RWPE2 (cell line): ENCODE measurements at regions not wholly inside any gene's neighbourhood (a gene's known extent, or its start where the extent isn't known, plus 50 kb on each side); places are given as distances from the start of the nearest gene placed in this dataset.

Source experiments
- ATAC-seq: fragments of 200-7000 bp; cut with Tn5 transposase; 3 replicates; pipeline ENCODE4 v1.9.1; 2021; ENCODE audit warnings: low read depth
- DNase-seq: peaks from one replicate; pipeline ENCODE4 v3.0.0-alpha.2; 2020; ENCODE audit warnings: low spot score
- H3K27ac ChIP-seq: fragments of 450-650 bp; 2 replicates; pipeline ENCODE4 v1.5.1; 2017; ENCODE audit warnings: mild to moderate bottlenecking; ENCODE audit not compliant: poor library complexity, severe bottlenecking
- H3K27me3 ChIP-seq: fragments of 250-450 bp; sonication (Bioruptor Pico); 2 replicates; pipeline ENCODE4 v1.5.1; 2021; ENCODE audit warnings: mild to moderate bottlenecking, moderate library complexity; ENCODE audit not compliant: insufficient read depth, poor library complexity, severe bottlenecking
- H3K36me3 ChIP-seq: fragments of 250-450 bp; sonication (Bioruptor Pico); 2 replicates; pipeline ENCODE4 v1.5.1; 2020; ENCODE audit warnings: low read depth, mild to moderate bottlenecking, moderate library complexity
- H3K4me1 ChIP-seq: fragments of 250-450 bp; sonication (Bioruptor Pico); 2 replicates; pipeline ENCODE4 v1.5.1; 2021; ENCODE audit warnings: mild to moderate bottlenecking, moderate library complexity; ENCODE audit not compliant: insufficient read depth, poor library complexity, severe bottlenecking
- H3K4me3 ChIP-seq: fragments of 250-450 bp; sonication (Bioruptor Pico); 2 replicates; pipeline ENCODE4 v1.5.1; 2021; ENCODE audit warnings: mild to moderate bottlenecking, moderate library complexity; ENCODE audit not compliant: severe bottlenecking
- H3K9me3 ChIP-seq: fragments of 250-450 bp; sonication (Bioruptor Pico); 2 replicates; pipeline ENCODE4 v1.5.1; 2021; ENCODE audit warnings: mild to moderate bottlenecking, moderate library complexity; ENCODE audit not compliant: severe bottlenecking
- TF ChIP-seq, protein P1 (sequence below): fragments of 450-650 bp; IDR thresholded peaks from one replicate; pipeline ENCODE4 v1.5.1; 2017; ENCODE audit warnings: mild to moderate bottlenecking, moderate library complexity; ENCODE audit not compliant: poor library complexity, severe bottlenecking

DNA sequence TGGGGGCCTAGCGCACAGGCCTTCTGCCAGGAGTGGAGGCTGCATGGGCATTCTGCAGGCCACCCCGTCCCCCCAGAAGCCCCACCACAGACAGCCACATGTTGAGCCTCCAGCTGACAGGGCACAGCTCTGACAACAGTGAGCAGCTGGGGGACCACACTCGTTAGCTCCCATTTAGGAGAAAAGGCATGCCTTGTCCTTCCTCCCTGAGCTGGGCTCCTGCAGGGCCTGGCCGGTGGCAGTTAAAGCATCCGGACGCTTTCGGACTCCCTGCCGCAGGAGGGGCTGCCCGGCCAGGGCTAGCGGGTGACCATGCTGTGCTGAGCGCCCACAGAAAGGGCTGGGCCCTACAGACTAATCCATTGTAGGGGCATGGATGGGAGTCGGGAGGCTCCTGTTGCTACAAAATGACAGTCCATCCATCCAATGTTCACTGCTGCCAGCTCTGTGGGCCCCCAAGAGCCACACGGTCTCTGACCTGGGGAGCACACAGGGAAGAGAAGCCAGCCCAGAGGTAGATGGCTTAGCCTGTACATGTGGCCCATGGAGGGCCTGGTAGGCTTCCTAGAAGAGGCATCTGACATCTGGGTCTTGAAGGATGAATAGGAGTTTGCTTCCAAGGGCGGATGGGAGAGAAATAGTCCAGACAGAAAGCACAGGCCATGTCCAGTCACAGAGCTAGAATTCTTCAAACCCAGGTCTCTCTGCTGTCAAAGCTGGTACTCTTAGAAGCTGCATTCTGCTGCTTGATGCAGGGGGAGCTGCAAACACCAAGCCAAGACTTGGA lies 116.5 kb upstream of the VSTM2B start:
- Histone ChIP-seq H3K4me1 (no peaks in the 10 kb centered on the region), H3K27me3 (no peaks in the 10 kb centered on the region), H3K27ac (no peak overlapping the region), H3K9me3 (no peaks in the 10 kb centered on the region), H3K4me3 (no peak overlapping the region), H3K36me3 (no peaks in the 10 kb centered on the region)
- TF ChIP-seq, protein P1, sequence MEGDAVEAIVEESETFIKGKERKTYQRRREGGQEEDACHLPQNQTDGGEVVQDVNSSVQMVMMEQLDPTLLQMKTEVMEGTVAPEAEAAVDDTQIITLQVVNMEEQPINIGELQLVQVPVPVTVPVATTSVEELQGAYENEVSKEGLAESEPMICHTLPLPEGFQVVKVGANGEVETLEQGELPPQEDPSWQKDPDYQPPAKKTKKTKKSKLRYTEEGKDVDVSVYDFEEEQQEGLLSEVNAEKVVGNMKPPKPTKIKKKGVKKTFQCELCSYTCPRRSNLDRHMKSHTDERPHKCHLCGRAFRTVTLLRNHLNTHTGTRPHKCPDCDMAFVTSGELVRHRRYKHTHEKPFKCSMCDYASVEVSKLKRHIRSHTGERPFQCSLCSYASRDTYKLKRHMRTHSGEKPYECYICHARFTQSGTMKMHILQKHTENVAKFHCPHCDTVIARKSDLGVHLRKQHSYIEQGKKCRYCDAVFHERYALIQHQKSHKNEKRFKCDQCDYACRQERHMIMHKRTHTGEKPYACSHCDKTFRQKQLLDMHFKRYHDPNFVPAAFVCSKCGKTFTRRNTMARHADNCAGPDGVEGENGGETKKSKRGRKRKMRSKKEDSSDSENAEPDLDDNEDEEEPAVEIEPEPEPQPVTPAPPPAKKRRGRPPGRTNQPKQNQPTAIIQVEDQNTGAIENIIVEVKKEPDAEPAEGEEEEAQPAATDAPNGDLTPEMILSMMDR, result no peak
- DNase-seq (no peak), ATAC-seq (no peak)

DNA sequence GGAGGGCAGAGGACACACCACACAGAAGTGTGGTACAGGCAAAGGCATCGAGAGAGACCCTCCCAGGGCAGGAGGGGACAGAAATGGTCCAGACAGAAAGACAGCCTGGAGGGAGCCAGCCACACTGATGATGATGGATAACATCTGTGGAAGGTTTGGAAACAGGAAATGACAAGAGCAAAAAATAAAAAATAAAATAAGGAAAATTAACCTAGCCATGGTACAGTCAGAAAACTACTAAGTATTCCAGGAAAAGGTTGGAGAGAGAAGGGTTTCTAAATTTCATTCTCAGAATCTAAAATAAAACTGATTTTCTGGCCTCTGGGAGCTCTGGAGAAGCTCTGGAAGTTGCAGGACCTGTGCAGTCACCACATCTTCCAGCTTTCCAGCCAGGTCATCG lies 115.2 kb upstream of the VSTM2B start:
- Histone ChIP-seq H3K36me3 (no peaks in the 10 kb centered on the region), H3K4me3 (no peak overlapping the region), H3K27me3 (no peaks in the 10 kb centered on the region), H3K4me1 (no peaks in the 10 kb centered on the region), H3K9me3 (no peaks in the 10 kb centered on the region), H3K27ac (no peak overlapping the region)
- ATAC-seq, result no peak
- DNase-seq, result no peak
- TF ChIP-seq, protein P1, result no peak

DNA sequence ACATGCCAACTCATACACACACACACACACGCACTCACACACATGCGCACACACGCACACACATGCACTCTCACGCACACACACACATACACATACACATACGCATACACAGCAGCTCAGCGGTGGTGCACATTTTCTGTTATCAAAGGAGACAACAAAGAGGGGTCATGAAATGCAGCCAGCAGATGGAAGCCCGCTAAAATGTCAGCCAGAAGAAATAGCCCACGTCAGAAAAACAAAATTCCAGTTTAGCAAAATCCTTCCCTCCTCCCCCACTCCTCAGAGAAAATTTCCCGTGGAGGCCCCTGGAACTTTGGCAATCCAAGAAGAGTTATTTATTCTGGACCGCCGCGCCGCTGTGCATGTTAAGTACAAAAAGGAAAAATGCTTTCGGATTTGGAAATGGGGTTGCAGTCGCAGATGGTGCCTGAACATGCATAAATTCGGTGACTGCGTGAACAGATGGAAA lies 114.6 kb upstream of the VSTM2B start:
- H3K4me3 ChIP-seq, result no peak overlapping the region
- no peaks in the 10 kb centered on the region for H3K9me3 ChIP-seq
- DNase-seq (no peak), ATAC-seq (no peak)
- H3K36me3 ChIP-seq, result no peaks in the 10 kb centered on the region
- H3K4me1 ChIP-seq, result no peaks in the 10 kb centered on the region
- TF ChIP-seq, protein P1, result no peak
- no peaks in the 10 kb centered on the region for H3K27me3 ChIP-seq
- H3K27ac ChIP-seq, result no peak overlapping the region

DNA sequence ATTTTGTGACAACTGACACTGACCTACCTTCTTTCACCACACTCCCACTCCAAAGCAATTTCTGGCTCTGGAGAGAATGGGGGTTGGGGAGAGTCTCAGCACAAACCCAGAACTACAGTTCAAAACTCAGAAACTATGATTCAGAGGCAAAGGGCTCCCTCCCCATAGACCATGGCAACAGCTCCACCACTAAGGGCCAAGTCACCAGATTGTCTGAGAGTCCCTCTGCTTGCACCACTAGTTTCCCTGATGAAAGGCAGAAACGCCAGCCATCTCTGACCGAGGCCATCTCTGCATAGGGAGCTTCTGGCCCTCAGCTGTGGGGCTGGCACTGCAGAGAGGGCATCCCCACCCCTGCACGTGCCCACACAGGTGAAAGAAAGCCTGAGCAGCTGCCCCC lies 112.4 kb upstream of the VSTM2B start:
- H3K4me1 ChIP-seq, result no peaks in the 10 kb centered on the region
- no peak overlapping the region for H3K27ac ChIP-seq
- H3K4me3 ChIP-seq, result no peak overlapping the region
- no peaks in the 10 kb centered on the region for H3K9me3 ChIP-seq
- DNase-seq, result no peak
- ATAC-seq, result no peak
- H3K36me3 ChIP-seq, result no peaks in the 10 kb centered on the region
- H3K27me3 ChIP-seq, result no peaks in the 10 kb centered on the region
- TF ChIP-seq, protein P1, result no peak

DNA sequence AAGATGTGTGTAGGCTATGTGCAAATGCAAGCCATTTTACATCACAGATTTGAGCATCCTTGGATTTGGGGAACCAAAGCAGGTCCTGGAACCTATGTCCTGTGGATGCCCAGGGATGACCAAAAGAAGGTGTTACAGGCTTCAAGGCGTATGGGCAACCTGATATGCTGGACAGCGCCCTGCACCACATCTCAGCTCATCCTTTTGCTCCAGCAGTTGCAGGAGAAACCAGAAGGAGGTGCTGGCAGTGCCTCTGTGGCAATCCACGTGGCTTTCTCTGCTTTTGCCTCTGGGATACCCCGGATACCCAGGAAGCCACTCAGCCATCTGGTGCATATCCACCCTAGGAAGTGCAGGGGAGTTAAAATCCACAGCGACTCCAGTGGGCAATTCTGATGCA lies 110.3 kb upstream of the VSTM2B start:
- Histone ChIP-seq H3K9me3 (no peaks in the 10 kb centered on the region), H3K27me3 (no peaks in the 10 kb centered on the region), H3K4me3 (no peak overlapping the region), H3K27ac (no peak overlapping the region), H3K36me3 (no peaks in the 10 kb centered on the region), H3K4me1 (no peaks in the 10 kb centered on the region)
- TF ChIP-seq, protein P1, result no peak
- ATAC-seq, result no peak
- DNase-seq, result no peak
